ENCODE measurements at regions not wholly inside any gene's neighbourhood (a gene's known extent, or its start where the extent isn't known, plus 50 kb on each side); places are given as distances from the start of the nearest gene placed in this dataset.
"Not testable (repeated sequence)": the region's sequence is repeated elsewhere in the genome, so short reads cannot be mapped to it uniquely, and the experiment has no call there.

- H3K4me3 ChIP-seq: not testable (repeated sequence)
These were observed 1465.9 kb downstream of the SPATA31A7 start for GRCh38 chr9:62655705-62656104.

GRCh38 chr9:62662733-62663507, 1473.1 kb downstream of the SPATA31A7 start:
- not testable (repeated sequence) for H3K36me3 ChIP-seq; H3K9me3 ChIP-seq (replicated peaks); H3K4me3 ChIP-seq; H3K27me3 ChIP-seq; H3K27ac ChIP-seq; H3K4me1 ChIP-seq
- DNase-seq: peak in 1 of 2 experiments; percentile 73

More at GRCh38 chr9:62655705-62656104, 1465.9 kb downstream of the SPATA31A7 start:
- not testable (repeated sequence) for H3K36me3 ChIP-seq; DNase-seq; H3K27me3 ChIP-seq; H3K27ac ChIP-seq; H3K4me1 ChIP-seq; H3K9me3 ChIP-seq (replicated peaks)

GRCh38 chr9:62663512-62663911, 1473.7 kb downstream of the SPATA31A7 start:
- not testable (repeated sequence) for H3K4me1 ChIP-seq; H3K4me3 ChIP-seq; DNase-seq; H3K27ac ChIP-seq; H3K9me3 ChIP-seq (replicated peaks); H3K36me3 ChIP-seq; H3K27me3 ChIP-seq

- not testable (repeated sequence) for H3K27ac ChIP-seq; DNase-seq; H3K27me3 ChIP-seq; H3K9me3 ChIP-seq (replicated peaks); H3K4me3 ChIP-seq; H3K4me1 ChIP-seq; H3K36me3 ChIP-seq
These were observed 1477.4 kb downstream of the SPATA31A7 start for GRCh38 chr9:62667137-62667824.

GRCh38 chr9:62677016-62677415, 1487.2 kb downstream of the SPATA31A7 start:
- not testable (repeated sequence) for DNase-seq; H3K4me1 ChIP-seq; H3K27ac ChIP-seq; H3K27me3 ChIP-seq; H3K4me3 ChIP-seq; H3K9me3 ChIP-seq (replicated peaks); H3K36me3 ChIP-seq

- not testable (repeated sequence) for H3K27me3 ChIP-seq; H3K9me3 ChIP-seq (replicated peaks); DNase-seq; H3K4me3 ChIP-seq; H3K4me1 ChIP-seq; H3K27ac ChIP-seq; H3K36me3 ChIP-seq
These were observed 1488.5 kb downstream of the SPATA31A7 start for GRCh38 chr9:62678336-62678735.

GRCh38 chr9:62679020-62679419, 1489.2 kb downstream of the SPATA31A7 start:
- not testable (repeated sequence) for H3K4me3 ChIP-seq; H3K27ac ChIP-seq; H3K27me3 ChIP-seq; H3K4me1 ChIP-seq; H3K9me3 ChIP-seq (replicated peaks); H3K36me3 ChIP-seq; DNase-seq

- H3K27me3 ChIP-seq; H3K4me1 ChIP-seq; H3K9me3 ChIP-seq (replicated peaks): not testable (repeated sequence)
These were observed 1495.2 kb downstream of the SPATA31A7 start for GRCh38 chr9:62684833-62685647.

GRCh38 chr9:62686313-62686712, 1496.5 kb downstream of the SPATA31A7 start:
- not testable (repeated sequence) for H3K36me3 ChIP-seq; H3K9me3 ChIP-seq (replicated peaks); H3K4me1 ChIP-seq; DNase-seq; H3K4me3 ChIP-seq; H3K27me3 ChIP-seq; H3K27ac ChIP-seq

More at GRCh38 chr9:62684833-62685647, 1495.2 kb downstream of the SPATA31A7 start:
- not testable (repeated sequence) for H3K27ac ChIP-seq, H3K4me3 ChIP-seq, DNase-seq, H3K36me3 ChIP-seq

- not testable (repeated sequence) for H3K4me3 ChIP-seq; H3K27me3 ChIP-seq; H3K9me3 ChIP-seq (replicated peaks); DNase-seq; H3K4me1 ChIP-seq; H3K27ac ChIP-seq; H3K36me3 ChIP-seq
These were observed 1503.2 kb downstream of the SPATA31A7 start for GRCh38 chr9:62693019-62693418.

GRCh38 chr9:62711317-62711716, 1521.5 kb downstream of the SPATA31A7 start:
- H3K4me1 ChIP-seq; H3K27me3 ChIP-seq; H3K9me3 ChIP-seq (replicated peaks); DNase-seq; H3K36me3 ChIP-seq; H3K4me3 ChIP-seq; H3K27ac ChIP-seq: not testable (repeated sequence)

- H3K9me3 ChIP-seq (replicated peaks); DNase-seq; H3K4me3 ChIP-seq; H3K4me1 ChIP-seq; H3K27me3 ChIP-seq; H3K36me3 ChIP-seq; H3K27ac ChIP-seq: not testable (repeated sequence)
These were observed 1535.7 kb downstream of the SPATA31A7 start for GRCh38 chr9:62725580-62725979.

GRCh38 chr9:62730229-62731000, 1540.6 kb downstream of the SPATA31A7 start:
- DNase-seq; H3K4me1 ChIP-seq; H3K27ac ChIP-seq; H3K36me3 ChIP-seq; H3K9me3 ChIP-seq (replicated peaks); H3K27me3 ChIP-seq; H3K4me3 ChIP-seq: not testable (repeated sequence)

GRCh38 chr9:62731015-62731414, 1541.2 kb downstream of the SPATA31A7 start:
- H3K27ac ChIP-seq; H3K4me3 ChIP-seq; H3K36me3 ChIP-seq; H3K27me3 ChIP-seq; DNase-seq; H3K4me1 ChIP-seq; H3K9me3 ChIP-seq (replicated peaks): not testable (repeated sequence)
